GM12892 (cell line): ENCODE measurements at regions not wholly inside any gene's neighbourhood (a gene's known extent, or its start where the extent isn't known, plus 50 kb on each side); places are given as distances from the start of the nearest gene placed in this dataset.

ENCODE experiments used
- POLR2A ChIP-seq: IDR thresholded peaks from 2 replicates; pipeline ENCODE4 v1.6.1; 2011; ENCODE audit warnings: low read depth, low read length, control low read depth
- POLR2AphosphoS5 ChIP-seq: IDR thresholded peaks from 2 replicates; pipeline ENCODE4 v1.6.1; 2011; ENCODE audit warnings: low read depth, low read length, control low read depth

- TF ChIP-seq POLR2AphosphoS5, result no peak
- no peak for TF ChIP-seq POLR2A
Observed at GRCh38 chr2:146123256-146123655, 1603.3 kb upstream of the ZEB2 start.
